Activated naive CD4-positive, alpha-beta T cell treated with anti-CD3 and anti-CD28 coated beads for 36 hours (primary cell): ENCODE measurements at regions not wholly inside any gene's neighbourhood (a gene's known extent, or its start where the extent isn't known, plus 50 kb on each side); places are given as distances from the start of the nearest gene placed in this dataset.
"Not testable (repeated sequence)": the region's sequence is repeated elsewhere in the genome, so short reads cannot be mapped to it uniquely, and the experiment has no call there.

Experiments
- CTCF ChIA-PET: fragments of 350-600 bp; sonication (Branson Sonifier 250); formaldehyde crosslinking; loops from one replicate; lab custom pipeline; 2021; ENCODE audit warnings: antibody characterized with exemption; lab: Charles Lee
- DNase-seq: peaks from one replicate; pipeline ENCODE4 v3.0.0-alpha.2; 2020
- H3K27ac Mint-ChIP-seq: one replicate; pipeline ENCODE4 v1.8.0; 2021; ENCODE audit warnings: mild to moderate bottlenecking, mixed read lengths
- H3K27me3 Mint-ChIP-seq: one replicate; pipeline ENCODE4 v1.8.0; 2021; ENCODE audit warnings: low read depth, mixed read lengths
- H3K36me3 Mint-ChIP-seq: one replicate; pipeline ENCODE4 v1.8.0; 2021; ENCODE audit warnings: low read depth, mixed read lengths
- H3K4me1 Mint-ChIP-seq: one replicate; pipeline ENCODE4 v1.8.0; 2021; ENCODE audit warnings: low read depth, mixed read lengths
- H3K4me3 Mint-ChIP-seq: one replicate; pipeline ENCODE4 v1.8.0; 2021; ENCODE audit warnings: mild to moderate bottlenecking, moderate library complexity, mixed read lengths
- H3K9me3 Mint-ChIP-seq: one replicate; pipeline ENCODE4 v1.8.0; 2021; ENCODE audit warnings: mixed read lengths
- intact Hi-C: fragments of 100-400 bp; cut with micrococcal nuclease; formaldehyde crosslinking; loops from one replicate; pipeline ENCODE4 v1.15.1; 2023

- no peaks in the 10 kb centered on the region for H3K27me3 Mint-ChIP-seq
- CTCF ChIA-PET = no interaction called here
- H3K9me3 Mint-ChIP-seq = peaks cover 11% of the 10 kb centered on the region
- no peaks in the 10 kb centered on the region for H3K36me3 Mint-ChIP-seq
- no peak for DNase-seq
- no peak overlapping the region for H3K27ac Mint-ChIP-seq
- intact Hi-C loops = no loop called here
- H3K4me1 Mint-ChIP-seq = no peaks in the 10 kb centered on the region
- H3K4me3 Mint-ChIP-seq = no peak overlapping the region
Observed at GRCh38 chr6:68126089-68126749, 508.9 kb upstream of the ADGRB3 start.

GRCh38 chr6:68122975-68123374 lies 512.1 kb upstream of the ADGRB3 start:
- H3K4me1 Mint-ChIP-seq, H3K4me3 Mint-ChIP-seq, intact Hi-C loops, H3K36me3 Mint-ChIP-seq, DNase-seq, H3K27me3 Mint-ChIP-seq, H3K27ac Mint-ChIP-seq, CTCF ChIA-PET: not testable (repeated sequence)
- peaks cover 15% of the 10 kb centered on the region for H3K9me3 Mint-ChIP-seq

DNA sequence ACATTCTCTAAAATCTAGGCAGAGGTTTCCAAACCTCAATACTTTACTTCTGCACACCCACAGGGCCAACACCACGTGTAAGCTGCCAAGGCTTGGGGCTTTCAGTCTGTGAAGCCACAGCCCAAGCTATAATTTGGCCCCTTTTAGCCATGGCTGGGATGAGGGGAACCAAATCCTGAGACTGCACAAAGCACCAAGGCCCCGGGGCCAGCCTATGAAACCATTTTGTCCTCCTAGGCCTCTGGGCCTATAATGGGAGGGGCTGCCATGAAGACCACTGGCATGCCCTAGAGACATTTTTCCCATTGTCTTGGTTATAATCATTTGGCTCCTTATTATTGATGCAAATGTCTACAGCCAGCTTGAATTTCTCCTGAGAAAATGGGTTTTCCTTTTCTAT lies 513.0 kb upstream of the ADGRB3 start:
- Mint-ChIP-seq H3K36me3 (no peaks in the 10 kb centered on the region), H3K27ac (no peak overlapping the region), H3K4me1 (no peaks in the 10 kb centered on the region), H3K27me3 (no peaks in the 10 kb centered on the region), H3K4me3 (no peak overlapping the region), H3K9me3 (peaks cover 15% of the 10 kb centered on the region)
- intact Hi-C loops = no loop called here
- DNase-seq = no peak
- CTCF ChIA-PET = no interaction called here

- peaks cover 12% of the 10 kb centered on the region for H3K9me3 Mint-ChIP-seq
- DNase-seq, H3K4me3 Mint-ChIP-seq, H3K4me1 Mint-ChIP-seq, CTCF ChIA-PET, intact Hi-C loops, H3K27me3 Mint-ChIP-seq, H3K36me3 Mint-ChIP-seq, H3K27ac Mint-ChIP-seq: not testable (repeated sequence)
Observed at GRCh38 chr6:68120954-68121353, 514.1 kb upstream of the ADGRB3 start.

GRCh38 chr6:68114463-68115047 lies 520.5 kb upstream of the ADGRB3 start:
- H3K4me1 Mint-ChIP-seq = no peaks in the 10 kb centered on the region
- no peaks in the 10 kb centered on the region for H3K27me3 Mint-ChIP-seq
- CTCF ChIA-PET = no interaction called here
- intact Hi-C loops = no loop called here
- H3K9me3 Mint-ChIP-seq = no peaks in the 10 kb centered on the region
- no peak for DNase-seq
- no peak overlapping the region for H3K27ac Mint-ChIP-seq
- H3K36me3 Mint-ChIP-seq = no peaks in the 10 kb centered on the region
- no peak overlapping the region for H3K4me3 Mint-ChIP-seq

DNA sequence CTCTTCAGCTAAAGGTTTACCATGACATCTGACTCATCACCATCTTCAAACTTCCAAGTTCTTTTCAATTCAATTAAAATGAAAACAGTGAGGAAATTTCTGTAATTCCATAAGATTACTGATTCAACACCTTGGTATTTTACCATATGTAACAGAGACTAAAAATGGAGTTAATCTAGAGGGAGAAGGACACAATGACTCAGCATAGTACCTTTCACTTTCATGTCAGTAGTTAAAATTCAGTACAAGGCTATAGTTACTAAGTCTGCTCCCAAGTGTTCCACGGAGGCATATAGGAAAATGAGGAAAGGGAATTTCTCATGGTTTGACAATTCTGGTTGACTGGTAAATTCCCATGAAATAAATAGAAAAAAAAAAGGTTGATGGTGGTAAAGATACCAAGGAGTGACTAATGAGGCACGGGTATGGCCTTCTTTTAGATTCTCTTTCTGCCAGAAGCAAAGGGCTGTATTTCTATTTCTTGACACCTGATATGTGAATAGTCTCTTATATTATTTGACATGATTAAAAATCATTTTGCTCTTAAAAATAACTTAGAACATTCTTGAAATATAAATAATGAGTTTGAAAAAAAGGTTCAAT lies 526.7 kb upstream of the ADGRB3 start:
- Mint-ChIP-seq H3K9me3 (peaks cover 1% of the 10 kb centered on the region), H3K36me3 (no peaks in the 10 kb centered on the region)

GRCh38 chr6:68094070-68094469 lies 541.0 kb upstream of the ADGRB3 start:
- no peak overlapping the region for H3K4me3 Mint-ChIP-seq
- H3K9me3 Mint-ChIP-seq = peaks cover 3% of the 10 kb centered on the region
- H3K27ac Mint-ChIP-seq = no peak overlapping the region
- H3K4me1 Mint-ChIP-seq = no peaks in the 10 kb centered on the region
- DNase-seq = no peak
- intact Hi-C loops = no loop called here
- CTCF ChIA-PET = no interaction called here
- H3K27me3 Mint-ChIP-seq = no peaks in the 10 kb centered on the region
- no peaks in the 10 kb centered on the region for H3K36me3 Mint-ChIP-seq

More for the DNA sequence above, 526.7 kb upstream of the ADGRB3 start:
- no peaks in the 10 kb centered on the region for H3K4me1 Mint-ChIP-seq
- DNase-seq = no peak
- CTCF ChIA-PET = no interaction called here
- H3K27me3 Mint-ChIP-seq = no peaks in the 10 kb centered on the region
- intact Hi-C loops = no loop called here
- no peak overlapping the region for H3K4me3 Mint-ChIP-seq
- no peak overlapping the region for H3K27ac Mint-ChIP-seq

GRCh38 chr6:68087399-68088133 lies 547.5 kb upstream of the ADGRB3 start:
- Mint-ChIP-seq H3K9me3 (peaks cover 8% of the 10 kb centered on the region), H3K4me1 (no peaks in the 10 kb centered on the region), H3K27me3 (no peaks in the 10 kb centered on the region), H3K27ac (no peak overlapping the region), H3K36me3 (no peaks in the 10 kb centered on the region), H3K4me3 (no peak overlapping the region)
- DNase-seq = no peak
- intact Hi-C loops = no loop called here
- CTCF ChIA-PET = interaction anchor here (0.5 kb wide), 1 partner anchor 258 kb away, joined by 3 read pairs; no protein-coding TSS in a partner anchor

DNA sequence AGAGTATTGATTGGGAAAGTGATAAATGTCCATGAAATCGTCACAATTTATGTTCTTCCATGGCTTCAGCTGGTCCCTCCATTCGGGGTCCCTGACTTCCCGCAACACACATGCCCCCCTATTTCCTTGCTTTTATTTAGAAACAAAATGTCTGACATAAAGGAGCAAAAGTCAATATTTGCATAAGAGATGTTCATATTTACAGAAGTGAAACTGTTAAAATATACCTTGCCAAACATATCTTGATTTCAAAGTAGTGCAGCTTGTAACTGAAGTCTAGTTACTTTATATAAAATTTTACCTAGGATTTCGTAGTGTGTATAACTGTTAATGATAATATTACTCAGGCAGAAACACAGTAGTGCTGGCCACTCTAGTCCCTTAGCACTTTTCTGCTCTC lies 548.9 kb upstream of the ADGRB3 start:
- H3K4me3 Mint-ChIP-seq = no peak overlapping the region
- H3K36me3 Mint-ChIP-seq = no peaks in the 10 kb centered on the region
- intact Hi-C loops = no loop called here
- DNase-seq = no peak
- H3K4me1 Mint-ChIP-seq = no peaks in the 10 kb centered on the region
- peaks cover 8% of the 10 kb centered on the region for H3K9me3 Mint-ChIP-seq
- no peaks in the 10 kb centered on the region for H3K27me3 Mint-ChIP-seq
- CTCF ChIA-PET = no interaction called here
- H3K27ac Mint-ChIP-seq = no peak overlapping the region

- CTCF ChIA-PET, H3K9me3 Mint-ChIP-seq, H3K36me3 Mint-ChIP-seq, H3K27ac Mint-ChIP-seq, intact Hi-C loops, H3K4me1 Mint-ChIP-seq, H3K27me3 Mint-ChIP-seq, H3K4me3 Mint-ChIP-seq, DNase-seq: not testable (repeated sequence)
Observed at GRCh38 chr6:68085599-68085998, 549.5 kb upstream of the ADGRB3 start.

GRCh38 chr6:68082086-68082485 lies 553.0 kb upstream of the ADGRB3 start:
- H3K27me3 Mint-ChIP-seq = no peaks in the 10 kb centered on the region
- H3K4me3 Mint-ChIP-seq = no peak overlapping the region
- CTCF ChIA-PET = interaction anchor here (0.6 kb wide), 1 partner anchor 396 kb away, joined by 3 read pairs; no protein-coding TSS in a partner anchor

GRCh38 chr6:68080074-68080473 lies 555.0 kb upstream of the ADGRB3 start:
- no peaks in the 10 kb centered on the region for H3K4me1 Mint-ChIP-seq
- no peaks in the 10 kb centered on the region for H3K9me3 Mint-ChIP-seq
- no peaks in the 10 kb centered on the region for H3K27me3 Mint-ChIP-seq
- no peak overlapping the region for H3K4me3 Mint-ChIP-seq
- intact Hi-C loops = no loop called here
- no peaks in the 10 kb centered on the region for H3K36me3 Mint-ChIP-seq
- H3K27ac Mint-ChIP-seq = no peak overlapping the region
- CTCF ChIA-PET = no interaction called here
- DNase-seq = no peak

More at GRCh38 chr6:68082086-68082485, 553.0 kb upstream of the ADGRB3 start:
- intact Hi-C loops = no loop called here
- no peaks in the 10 kb centered on the region for H3K4me1 Mint-ChIP-seq
- DNase-seq = no peak
- H3K27ac Mint-ChIP-seq = no peak overlapping the region
- H3K36me3 Mint-ChIP-seq = no peaks in the 10 kb centered on the region
- H3K9me3 Mint-ChIP-seq = peaks cover 3% of the 10 kb centered on the region
